GM10266 (cell line): ENCODE measurements at regions not wholly inside any gene's neighbourhood (a gene's known extent, or its start where the extent isn't known, plus 50 kb on each side); places are given as distances from the start of the nearest gene placed in this dataset.

ENCODE experiments used
- DNase-seq: peaks from one replicate; pipeline ENCODE4 v3.0.0; 2012; ENCODE audit errors: extremely low spot score
- CTCF ChIP-seq: IDR thresholded peaks from 2 replicates; pipeline ENCODE4 v1.5.1; 2012; ENCODE audit warnings: mild to moderate bottlenecking, low read depth; ENCODE audit not compliant: control insufficient read depth, insufficient read depth; ENCODE audit errors: missing control alignments

- no peak for TF ChIP-seq CTCF
Measured at GRCh38 chr3:3516384-3516783, 282.8 kb upstream of the LRRN1 start.

GRCh38 chr3:3509665-3510064 is 289.6 kb upstream of the LRRN1 start:
- no peak for TF ChIP-seq CTCF
- DNase-seq: no peak

More at GRCh38 chr3:3516384-3516783, 282.8 kb upstream of the LRRN1 start:
- DNase-seq: no peak

GRCh38 chr3:3504686-3505085 is 294.5 kb upstream of the LRRN1 start:
- DNase-seq: no peak
- no peak for TF ChIP-seq CTCF

- DNase-seq: no peak
- no peak for TF ChIP-seq CTCF
Measured at GRCh38 chr3:3503411-3503810, 295.8 kb upstream of the LRRN1 start.

- TF ChIP-seq CTCF: no peak
- no peak for DNase-seq
Measured at GRCh38 chr3:3499987-3500386, 299.2 kb upstream of the LRRN1 start.

GRCh38 chr3:3499012-3499562 is 300.1 kb upstream of the LRRN1 start:
- TF ChIP-seq CTCF: no peak
- no peak for DNase-seq

- no peak for DNase-seq
- TF ChIP-seq CTCF: no peak
Measured at GRCh38 chr3:3495611-3496010, 303.6 kb upstream of the LRRN1 start.
